Stromal cell of bone marrow (primary cell): ENCODE measurements at regions not wholly inside any gene's neighbourhood (a gene's known extent, or its start where the extent isn't known, plus 50 kb on each side); places are given as distances from the start of the nearest gene placed in this dataset.

Experiments used
- DNase-seq: peaks from one replicate; pipeline ENCODE4 v3.0.0-alpha.2; 2012; ENCODE audit warnings: low read depth

DNA sequence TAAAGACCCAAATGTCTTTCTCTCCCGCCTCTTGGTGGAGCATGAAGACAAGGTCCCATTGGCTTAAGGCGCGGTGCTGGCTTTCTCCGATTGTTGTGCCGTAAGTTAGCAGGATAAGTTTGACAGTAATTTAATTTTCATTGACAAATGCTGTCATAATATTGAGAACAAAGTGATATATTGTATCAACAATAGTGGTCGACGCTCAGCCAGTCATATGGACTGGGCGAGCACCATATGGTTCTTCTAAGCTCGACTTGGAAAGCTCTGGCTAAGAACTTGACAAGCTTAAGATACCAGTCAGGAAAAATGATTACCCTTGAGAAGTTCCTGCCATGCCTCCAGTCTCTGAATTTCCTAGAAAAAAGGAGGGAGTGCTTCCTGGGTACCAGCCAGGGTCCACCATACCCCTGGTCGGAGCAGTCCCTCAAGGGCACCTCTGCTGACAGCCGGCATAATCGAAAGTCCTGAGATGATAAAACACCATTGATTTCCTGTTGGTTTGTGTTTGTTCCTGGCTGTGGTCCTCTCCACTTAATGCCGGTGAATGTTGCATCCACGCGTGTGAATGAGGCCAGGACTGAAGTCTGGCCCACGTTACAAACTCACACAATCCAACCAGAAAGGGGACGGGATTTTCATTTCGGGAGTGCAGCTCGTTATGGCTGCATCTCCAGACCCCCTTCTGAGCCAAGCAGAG, 262.1 kb downstream of the ZNF536 start:
- DNase-seq = no peak

DNA sequence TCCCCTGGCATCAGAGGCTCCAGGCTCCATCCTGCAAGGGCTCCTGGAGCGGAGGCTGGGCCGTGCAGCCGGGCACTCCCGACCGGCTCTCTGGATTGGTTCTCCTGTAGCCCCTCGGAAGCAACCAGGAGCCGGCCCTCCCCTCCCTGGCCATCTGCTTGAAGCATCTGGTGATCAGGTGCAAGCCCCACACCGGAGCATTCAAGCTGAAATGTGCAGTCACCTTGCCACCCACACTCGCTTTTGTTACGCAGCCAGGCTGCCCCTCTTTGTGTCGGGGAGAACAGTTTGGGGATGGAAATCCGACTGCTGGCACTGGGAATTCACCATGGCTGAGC, 258.8 kb downstream of the ZNF536 start:
- no peak for DNase-seq

DNA sequence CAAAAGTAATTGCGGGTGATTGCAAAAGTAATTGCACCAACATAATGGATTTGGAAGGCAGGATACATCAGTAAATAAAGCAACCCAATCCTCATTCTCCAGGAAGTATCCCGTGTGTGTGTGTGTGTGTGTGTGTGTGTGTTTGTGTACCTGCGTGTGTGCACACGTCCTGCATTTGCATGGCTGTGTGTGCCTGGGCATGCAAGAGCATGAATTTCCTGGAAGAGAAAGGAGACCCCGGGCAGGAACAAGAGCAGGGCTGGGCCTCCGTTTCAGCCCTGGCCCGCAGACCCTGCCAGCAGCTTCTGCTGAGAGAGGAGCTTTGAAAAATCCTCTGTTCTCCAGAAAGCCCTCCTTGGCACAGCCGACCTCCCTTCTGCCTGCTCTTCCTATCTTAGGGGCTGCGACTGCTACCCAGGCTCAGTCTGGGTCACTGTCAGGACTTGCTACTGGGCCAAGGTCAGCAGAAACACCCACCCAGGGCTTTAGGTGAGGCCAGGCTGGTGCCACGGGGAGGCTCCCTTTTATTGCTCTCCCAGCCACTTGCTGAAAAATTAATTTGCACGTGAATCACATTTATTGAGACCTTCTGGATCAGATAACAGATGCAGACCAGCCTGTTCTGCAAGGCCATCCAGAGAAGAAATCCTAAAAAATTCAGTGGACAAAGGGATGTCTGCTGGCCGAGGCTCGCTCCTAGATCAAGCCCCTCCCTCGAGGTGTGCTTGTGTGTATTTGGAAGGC, 258.3 kb downstream of the ZNF536 start:
- DNase-seq = no peak

DNA sequence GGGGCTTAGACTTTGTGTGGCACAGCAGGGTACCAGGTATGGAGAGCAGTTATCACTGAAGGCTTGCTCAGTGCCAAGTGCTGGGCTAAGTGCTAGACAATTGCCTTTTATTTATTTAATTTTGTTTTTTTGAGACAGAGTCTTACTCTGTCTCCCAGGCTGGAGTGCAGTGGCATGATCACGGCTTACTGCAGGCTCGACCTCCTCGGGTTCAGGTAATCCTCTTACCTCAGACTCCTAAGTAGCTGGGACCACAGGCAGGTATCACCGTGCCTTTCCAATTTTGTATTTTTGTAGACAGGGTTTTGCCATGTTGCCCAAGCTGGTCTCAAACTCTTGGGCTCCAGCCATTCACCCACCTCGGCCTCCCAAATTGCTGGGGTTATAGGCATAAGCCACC, 256.9 kb downstream of the ZNF536 start:
- DNase-seq = no peak

DNA sequence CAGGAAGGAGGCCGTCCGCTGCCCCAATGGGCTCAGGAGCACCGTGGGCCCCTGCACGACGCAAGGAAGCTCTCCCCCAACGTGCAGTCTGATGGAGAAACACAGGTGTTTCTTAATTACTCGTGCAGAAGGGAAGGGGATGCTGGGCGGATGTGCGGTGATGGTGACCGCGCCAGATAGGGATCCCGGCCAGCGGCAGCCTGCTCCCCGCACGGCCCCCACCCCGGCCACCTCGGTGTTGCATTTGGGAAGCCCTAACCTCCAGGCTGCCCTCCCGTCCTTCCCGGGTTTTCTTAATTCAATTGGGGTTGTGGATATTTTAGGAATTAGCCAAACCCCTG, 254.4 kb downstream of the ZNF536 start:
- DNase-seq = no peak

DNA sequence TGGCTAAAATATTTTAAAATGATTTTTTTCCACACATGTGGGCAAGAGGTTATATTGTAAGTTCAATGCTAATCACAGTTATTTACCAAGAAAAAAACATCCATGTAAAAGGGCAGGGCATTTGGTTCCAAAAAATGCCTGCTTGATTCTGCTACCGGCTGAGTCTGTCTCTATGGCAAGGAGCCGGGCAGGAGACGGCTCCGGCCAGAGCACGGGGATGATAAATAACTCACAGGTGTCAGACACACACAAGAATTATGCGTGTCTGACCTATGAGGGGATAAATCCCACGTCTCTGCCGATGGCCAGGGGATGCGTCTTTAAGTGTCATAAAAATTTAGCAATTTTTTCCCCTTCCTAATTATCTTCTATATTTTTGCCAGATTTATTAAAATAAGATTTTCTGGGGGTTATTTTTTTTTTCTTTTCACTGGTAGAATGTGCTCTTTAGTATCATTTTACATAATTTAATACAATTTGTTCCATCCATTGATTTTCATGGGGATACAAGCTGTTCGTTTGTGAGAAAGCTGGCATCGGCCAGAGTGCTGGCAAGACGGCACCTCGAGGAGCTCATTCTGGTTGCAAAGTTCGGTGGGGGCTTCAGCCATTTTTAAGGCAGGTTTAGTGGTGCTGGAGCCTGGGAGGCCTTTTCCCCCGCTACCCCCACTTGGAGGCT, 253.9 kb downstream of the ZNF536 start:
- DNase-seq = no peak

DNA sequence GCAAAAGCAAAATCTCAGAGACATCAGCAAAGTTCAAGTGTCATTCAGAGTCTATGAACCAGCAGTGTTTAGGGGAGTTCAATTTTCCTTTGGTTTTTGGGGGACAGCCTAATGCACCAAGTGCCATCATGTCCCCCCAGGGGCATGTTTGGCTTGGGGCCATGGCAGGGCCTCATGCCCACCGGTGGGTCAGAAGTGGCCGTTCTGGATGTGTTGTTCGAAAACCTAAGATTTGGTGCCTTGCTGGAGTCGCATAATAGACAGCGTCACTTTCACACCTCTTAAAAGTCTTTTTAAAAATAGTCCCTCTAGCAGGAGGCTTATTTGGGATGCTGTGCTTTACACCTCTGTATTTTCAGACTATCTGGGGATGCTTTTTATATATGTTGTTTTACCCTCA, 250.1 kb downstream of the ZNF536 start:
- no peak for DNase-seq

DNA sequence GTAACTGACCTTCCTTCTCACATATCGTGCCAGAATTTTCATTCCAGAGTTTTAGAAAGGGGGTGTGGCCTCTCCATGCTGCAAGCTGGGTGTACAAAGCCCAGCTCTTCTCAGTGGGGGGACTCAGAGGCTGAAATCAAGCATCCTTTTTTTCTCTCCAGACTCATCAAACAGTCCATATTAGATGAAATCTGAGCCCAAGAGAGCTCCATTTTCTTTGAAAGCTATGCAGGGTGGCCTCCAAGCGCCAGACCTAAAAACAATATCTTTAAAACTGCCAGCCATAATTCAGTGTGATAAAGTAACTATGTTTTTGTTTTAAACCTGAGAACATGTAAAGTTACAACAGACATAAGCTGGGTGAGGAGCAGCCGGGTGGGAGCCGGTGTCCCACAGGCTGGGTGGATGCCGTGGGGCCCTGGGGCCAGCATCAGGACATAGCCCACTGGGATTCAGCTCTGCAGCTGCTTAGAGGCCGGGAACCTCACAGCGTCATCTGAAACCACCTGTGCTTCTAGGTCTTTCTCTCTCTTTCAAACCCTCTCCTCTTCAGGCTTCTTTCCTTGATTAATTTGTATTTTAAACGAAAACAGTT, 249.2 kb downstream of the ZNF536 start:
- no peak for DNase-seq

DNA sequence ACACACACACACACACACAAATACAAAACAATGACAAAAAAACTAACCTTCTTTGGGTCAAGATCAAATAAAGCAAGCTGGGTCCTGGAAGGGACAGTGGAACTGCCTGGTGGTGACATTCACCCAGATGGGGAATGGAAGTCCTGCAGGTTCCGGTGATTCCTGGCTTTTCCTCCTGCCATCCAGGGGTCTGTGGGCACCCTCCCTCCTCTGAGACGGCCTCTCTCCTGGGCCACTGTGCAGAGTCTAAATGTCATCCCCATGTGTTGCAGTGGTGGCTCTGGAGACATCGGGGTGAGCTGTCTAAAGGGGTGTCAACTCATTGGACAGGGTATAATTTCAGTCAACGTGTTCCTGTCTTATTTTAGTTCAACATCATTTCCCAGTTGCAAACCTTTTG, 248.2 kb downstream of the ZNF536 start:
- no peak for DNase-seq

DNA sequence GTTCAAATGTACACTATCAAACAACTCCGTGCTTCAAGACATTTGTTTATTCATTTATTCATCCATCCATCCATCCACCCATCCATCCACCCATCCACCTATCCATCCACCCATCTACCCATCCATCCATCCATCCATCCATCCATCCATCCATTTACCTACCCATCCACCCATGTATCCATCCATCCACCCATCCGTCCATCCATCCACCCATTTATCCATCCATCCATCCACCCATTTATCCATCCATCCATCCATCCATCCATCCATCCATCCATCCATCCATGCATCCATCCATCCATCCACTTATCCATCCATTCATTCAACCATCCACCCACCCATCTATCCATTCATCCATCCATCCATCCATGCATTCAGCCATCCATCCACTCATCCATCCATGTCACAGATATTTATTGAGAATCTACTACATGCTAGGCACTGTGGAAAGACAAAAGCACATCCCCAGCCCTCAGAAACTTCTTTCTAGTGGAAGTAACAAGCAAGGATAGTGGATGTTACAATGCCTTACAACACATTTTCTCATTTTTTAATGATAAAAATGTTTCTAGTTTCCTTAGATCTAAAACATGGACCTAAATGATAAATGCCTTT, 237.6 kb downstream of the ZNF536 start:
- no peak for DNase-seq

DNA sequence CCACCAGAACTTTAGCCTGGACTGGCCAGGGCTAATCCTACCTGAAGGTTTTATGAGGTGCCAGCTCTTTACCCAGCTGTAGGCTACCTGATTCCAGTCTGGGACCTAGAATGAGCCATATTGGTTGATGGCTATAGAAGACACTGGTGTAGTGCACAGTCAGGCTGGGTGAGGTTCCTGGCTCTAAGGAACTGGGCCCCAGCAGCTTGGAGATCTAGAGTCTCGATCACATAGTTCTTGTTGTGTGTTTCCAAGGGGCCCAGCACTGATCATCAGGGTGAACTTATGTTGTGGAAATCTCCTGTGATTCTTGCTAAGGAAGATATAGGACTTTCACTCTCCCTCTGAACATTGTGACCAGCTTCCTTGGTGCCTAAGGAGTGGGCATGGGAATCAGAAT, 236.3 kb downstream of the ZNF536 start:
- DNase-seq = no peak
